GM06990 (cell line): ENCODE measurements at regions not wholly inside any gene's neighbourhood (a gene's known extent, or its start where the extent isn't known, plus 50 kb on each side); places are given as distances from the start of the nearest gene placed in this dataset.

ENCODE experiments used
- DNase-seq: peaks from one replicate; pipeline ENCODE4 v3.0.0-alpha.2; 2011; ENCODE audit not compliant: insufficient read length; ENCODE audit errors: extremely low read depth
- H3K27me3 ChIP-seq: replicated peaks from 2 replicates; pipeline ENCODE4 v1.6.0; 2011; ENCODE audit warnings: low read length; ENCODE audit not compliant: control insufficient read depth, insufficient read depth
- H3K36me3 ChIP-seq: 2 replicates; pipeline ENCODE4 v1.5.1; 2011; ENCODE audit warnings: low read length; ENCODE audit not compliant: control insufficient read depth, insufficient read depth
- H3K4me3 ChIP-seq: replicated peaks from 2 replicates; pipeline ENCODE4 v1.5.1; 2011; ENCODE audit warnings: low read depth, mild to moderate bottlenecking, control low read depth, low read length
- CTCF ChIP-seq: IDR thresholded peaks from 2 replicates; pipeline ENCODE4 v1.5.1; 2011; ENCODE audit warnings: low read length, control low read depth, mild to moderate bottlenecking, inconsistent platforms; ENCODE audit not compliant: insufficient read depth, poor library complexity, severe bottlenecking

- no peak for DNase-seq
- Histone ChIP-seq H3K4me3 (no peak overlapping the region), H3K27me3 (no peaks in the 10 kb centered on the region), H3K36me3 (no peaks in the 10 kb centered on the region)
- no peak for TF ChIP-seq CTCF
These were observed 849.1 kb upstream of the SALL3 start for GRCh38 chr18:78130232-78131195.

DNA sequence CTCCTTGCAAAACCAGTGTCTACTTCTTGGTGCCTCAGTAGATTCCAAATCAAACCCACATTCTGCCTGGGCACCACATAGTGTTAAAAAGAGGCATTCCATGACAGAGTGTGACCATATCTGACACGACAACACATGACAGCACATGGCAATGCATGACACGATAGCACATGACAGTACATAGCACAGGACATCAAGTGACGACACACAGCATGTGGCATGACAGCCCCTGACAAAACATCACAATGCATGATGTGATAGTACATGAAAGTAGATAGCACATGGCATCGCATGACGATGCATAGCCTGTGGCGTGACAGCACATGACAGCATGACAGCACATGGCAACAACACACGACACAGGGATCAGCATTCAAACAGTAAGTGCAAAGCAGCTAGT, 845.9 kb upstream of the SALL3 start:
- DNase-seq, result no peak
- Histone ChIP-seq H3K4me3 (no peak overlapping the region), H3K36me3 (no peaks in the 10 kb centered on the region), H3K27me3 (no peaks in the 10 kb centered on the region)
- TF ChIP-seq CTCF, result no peak

DNA sequence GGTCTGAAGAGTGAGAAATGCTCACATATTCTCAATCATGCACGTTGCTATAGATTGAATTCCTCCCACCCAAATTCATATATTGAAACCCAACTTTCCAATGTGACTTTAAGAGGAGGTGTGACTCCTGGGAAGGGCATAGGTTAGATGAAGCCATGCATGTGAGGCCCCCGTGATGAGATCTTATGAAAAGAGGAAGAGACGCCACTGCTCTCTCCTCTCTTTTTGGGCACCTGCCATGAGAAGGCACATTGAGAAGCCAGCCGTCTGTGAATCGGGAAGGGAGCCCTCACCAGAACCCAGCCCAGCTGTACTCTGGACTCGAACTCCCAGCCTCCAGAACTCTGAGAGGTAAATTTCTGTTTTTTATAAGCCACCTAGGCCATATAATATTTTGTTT, 842.6 kb upstream of the SALL3 start:
- Histone ChIP-seq H3K4me3 (no peak overlapping the region), H3K36me3 (no peaks in the 10 kb centered on the region), H3K27me3 (no peaks in the 10 kb centered on the region)
- DNase-seq, result no peak
- no peak for TF ChIP-seq CTCF

DNA sequence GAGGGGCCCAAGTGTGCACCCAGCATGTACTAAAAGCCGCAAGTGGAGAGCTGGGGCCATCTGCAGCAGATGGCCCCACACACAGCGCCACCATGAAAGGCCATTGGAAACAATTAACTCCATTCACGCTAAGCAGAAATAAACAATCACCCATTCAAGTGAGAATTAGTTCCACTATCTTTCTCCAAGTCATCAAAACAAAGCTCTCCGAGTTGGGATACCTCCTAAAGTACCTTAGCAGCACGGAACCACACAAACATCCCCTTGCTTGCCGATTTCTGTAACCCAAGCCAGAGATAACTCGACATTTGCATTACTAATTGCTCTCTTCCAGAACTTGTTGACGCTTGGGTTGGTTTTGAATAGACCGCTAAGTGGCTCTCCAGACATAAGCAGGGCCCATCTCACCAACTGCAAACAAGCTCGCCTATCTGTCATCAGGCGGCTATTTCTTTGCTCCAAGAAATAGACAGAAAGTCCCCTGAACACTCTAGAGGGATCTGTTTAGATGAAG, 840.6 kb upstream of the SALL3 start:
- DNase-seq, result no peak
- no peaks in the 10 kb centered on the region for H3K36me3 ChIP-seq

GRCh38 chr18:78140294-78140693, 839.3 kb upstream of the SALL3 start:
- no peaks in the 10 kb centered on the region for H3K36me3 ChIP-seq
- H3K4me3 ChIP-seq, result no peak overlapping the region
- no peaks in the 10 kb centered on the region for H3K27me3 ChIP-seq
- no peak for DNase-seq
- TF ChIP-seq CTCF, result no peak

More for the DNA sequence above, 840.6 kb upstream of the SALL3 start:
- Histone ChIP-seq H3K4me3 (no peak overlapping the region), H3K27me3 (no peaks in the 10 kb centered on the region)
- no peak for TF ChIP-seq CTCF
